Lung (tissue), 11 donors: ENCODE measurements at regions not wholly inside any gene's neighbourhood (a gene's known extent, or its start where the extent isn't known, plus 50 kb on each side); places are given as distances from the start of the nearest gene placed in this dataset.

Experiments
- ATAC-seq: fragments of 200-7000 bp; cut with Tn5 transposase; one replicate; pipeline ENCODE4 v1.9.1; 2020; ENCODE audit warnings: moderate number of reproducible peaks; ENCODE audit not compliant: insufficient read depth, low FRiP score
- DNase-seq, 3 donors: peaks; one replicate each; pipeline ENCODE4 v3.0.0-alpha.2; 2013 to 2017
- H3K27ac ChIP-seq, 2 donors: one replicate each; pipeline ENCODE4 v1.5.1; 2013; ENCODE audit warnings: mild to moderate bottlenecking in 2 of 2, moderate library complexity in 2 of 2, control low read depth in 1 of 2, inconsistent platforms in 1 of 2, low read depth in 1 of 2, low read length in 1 of 2
- H3K27me3 ChIP-seq, 3 donors: one replicate each; pipeline ENCODE4 v1.5.1; 2013; ENCODE audit warnings: low read length in 2 of 3; ENCODE audit not compliant: control insufficient read depth in 3 of 3, insufficient read depth in 3 of 3
- H3K36me3 ChIP-seq, 4 donors: one replicate each; pipeline ENCODE4 v1.5.1; 2013; ENCODE audit warnings: low read length in 4 of 4, mild to moderate bottlenecking in 1 of 4, moderate library complexity in 1 of 4; ENCODE audit not compliant: control insufficient read depth in 4 of 4, insufficient read depth in 4 of 4
- H3K4me1 ChIP-seq, 5 donors: one replicate each; pipeline ENCODE4 v1.5.1; 2013; ENCODE audit warnings: low read length in 5 of 5, mild to moderate bottlenecking in 2 of 5, moderate library complexity in 1 of 5; ENCODE audit not compliant: control insufficient read depth in 5 of 5, insufficient read depth in 5 of 5
- H3K4me3 ChIP-seq: one replicate; pipeline ENCODE4 v1.5.1; 2013; ENCODE audit warnings: mild to moderate bottlenecking, control low read depth, moderate library complexity
- H3K9ac ChIP-seq, 2 donors: one replicate each; pipeline ENCODE4 v1.5.1; 2013; ENCODE audit warnings: low read length in 2 of 2, control low read depth in 1 of 2; ENCODE audit not compliant: insufficient read depth in 1 of 2
- H3K9me3 ChIP-seq, 4 donors: one replicate each; pipeline ENCODE4 v1.5.1; 2013; ENCODE audit warnings: low read length in 3 of 4, mild to moderate bottlenecking in 1 of 4, moderate library complexity in 1 of 4; ENCODE audit not compliant: control insufficient read depth in 4 of 4, insufficient read depth in 3 of 4
- WGBS, 2 donors: extraction: QIAGEN DNeasy Blood & Tissue Kit; methylation state at CpG; one replicate each; pipeline ENCODE4 v1.1.7; 2013; 5-methylcytosine and 5-hydroxymethylcytosine counted together
- TF ChIP-seq, protein P1 (sequence below): IDR thresholded peaks from 2 replicates; pipeline ENCODE4 v1.5.1; 2012; ENCODE audit warnings: mild to moderate bottlenecking; ENCODE audit errors: control extremely low read depth, extremely low read depth
- donor health status: control.
- donor health status: control.
- donor health status: Bipolar disorder and iron deficiency.
- donor health status: healthy.
- donor health status: DM: yes; HTN: yes; CAD: no.

DNA sequence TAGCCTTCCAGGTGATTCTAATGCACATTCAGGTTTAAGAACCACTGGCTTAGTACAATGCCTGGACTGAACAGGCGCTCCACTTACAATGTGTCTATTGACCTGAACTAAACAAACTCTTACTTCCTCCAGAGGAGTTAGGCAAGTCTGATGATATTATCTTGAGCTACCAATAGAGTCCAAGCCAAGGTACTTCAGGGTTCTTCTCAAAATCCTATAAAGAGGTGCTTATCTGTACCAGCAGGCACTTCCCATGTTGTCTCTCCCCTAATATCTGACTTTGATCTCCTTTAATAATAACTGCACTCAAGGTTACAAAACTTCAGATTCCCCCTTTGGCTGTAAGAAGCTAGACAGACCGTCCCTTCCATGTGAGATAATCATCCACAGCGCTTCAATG is 157.0 kb upstream of the SVIL start:
- ATAC-seq (no peak), DNase-seq (no peak)
- peaks cover 0 to 16% (median 5%) of the 10 kb centered on the region in 5 donors for H3K4me1 ChIP-seq
- TF ChIP-seq, protein P1, sequence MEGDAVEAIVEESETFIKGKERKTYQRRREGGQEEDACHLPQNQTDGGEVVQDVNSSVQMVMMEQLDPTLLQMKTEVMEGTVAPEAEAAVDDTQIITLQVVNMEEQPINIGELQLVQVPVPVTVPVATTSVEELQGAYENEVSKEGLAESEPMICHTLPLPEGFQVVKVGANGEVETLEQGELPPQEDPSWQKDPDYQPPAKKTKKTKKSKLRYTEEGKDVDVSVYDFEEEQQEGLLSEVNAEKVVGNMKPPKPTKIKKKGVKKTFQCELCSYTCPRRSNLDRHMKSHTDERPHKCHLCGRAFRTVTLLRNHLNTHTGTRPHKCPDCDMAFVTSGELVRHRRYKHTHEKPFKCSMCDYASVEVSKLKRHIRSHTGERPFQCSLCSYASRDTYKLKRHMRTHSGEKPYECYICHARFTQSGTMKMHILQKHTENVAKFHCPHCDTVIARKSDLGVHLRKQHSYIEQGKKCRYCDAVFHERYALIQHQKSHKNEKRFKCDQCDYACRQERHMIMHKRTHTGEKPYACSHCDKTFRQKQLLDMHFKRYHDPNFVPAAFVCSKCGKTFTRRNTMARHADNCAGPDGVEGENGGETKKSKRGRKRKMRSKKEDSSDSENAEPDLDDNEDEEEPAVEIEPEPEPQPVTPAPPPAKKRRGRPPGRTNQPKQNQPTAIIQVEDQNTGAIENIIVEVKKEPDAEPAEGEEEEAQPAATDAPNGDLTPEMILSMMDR = no peak
- H3K9ac ChIP-seq = no peak overlapping the region
- 60 to 66% methylated on average over 3 of the region's 3 CpGs for WGBS, 2 donors
- no peaks in the 10 kb centered on the region for H3K36me3 ChIP-seq
- no peaks in the 10 kb centered on the region for H3K9me3 ChIP-seq
- no peaks in the 10 kb centered on the region for H3K27me3 ChIP-seq
- H3K27ac ChIP-seq = no peak overlapping the region
- no peak overlapping the region for H3K4me3 ChIP-seq

DNA sequence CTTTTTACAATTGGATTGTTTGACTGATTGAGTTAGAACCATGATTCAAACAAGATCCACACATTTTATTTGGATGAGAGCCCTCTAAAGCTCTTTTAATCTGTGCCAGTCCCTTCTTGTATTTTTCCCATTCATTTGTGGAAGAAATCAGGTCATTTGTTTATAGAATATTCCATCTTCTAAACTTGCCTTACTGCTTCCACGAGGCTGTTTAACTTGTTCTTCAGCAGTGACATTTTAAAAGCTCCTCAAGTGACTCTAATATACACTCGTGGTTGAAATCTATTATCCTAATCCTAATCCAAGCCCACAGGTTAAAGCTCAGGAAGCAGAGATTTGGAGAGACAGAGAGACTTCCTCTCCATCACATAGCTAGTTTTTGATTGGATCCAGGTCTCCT is 155.4 kb upstream of the SVIL start:
- Histone ChIP-seq H3K36me3 (no peaks in the 10 kb centered on the region), H3K9me3 (no peaks in the 10 kb centered on the region), H3K4me1 (peaks cover 0 to 6% (median 3%) of the 10 kb centered on the region in 5 donors), H3K4me3 (no peak overlapping the region), H3K27ac (no peak overlapping the region), H3K27me3 (no peaks in the 10 kb centered on the region), H3K9ac (no peak overlapping the region)
- DNase-seq = peak in 2 of 3 donors; percentile 12 to 39
- WGBS, 2 donors = 31 to 60% methylated on average over 2 of the region's 2 CpGs
- no peak for ATAC-seq
- TF ChIP-seq, protein P1 = no peak

DNA sequence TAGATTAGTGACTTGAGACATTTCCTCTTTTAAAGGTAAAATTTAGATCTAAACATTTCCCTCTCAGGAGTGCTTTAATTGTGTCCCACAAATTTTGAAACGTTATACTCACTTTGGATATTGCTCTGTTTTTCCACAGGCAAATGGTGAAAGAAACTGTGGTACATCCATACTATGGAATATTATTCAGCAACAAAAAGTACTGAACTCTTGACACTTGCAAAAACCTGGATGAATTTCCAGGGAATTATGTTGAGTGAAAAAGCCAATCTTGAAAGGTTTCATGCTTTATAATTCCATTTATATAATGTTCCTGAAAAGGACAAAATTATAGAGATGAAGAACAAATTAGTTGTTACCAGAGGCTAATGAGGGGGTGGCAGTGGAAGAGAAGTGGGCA is 153.3 kb upstream of the SVIL start:
- Histone ChIP-seq H3K9ac (no peak overlapping the region), H3K27ac (no peak overlapping the region), H3K27me3 (no peaks in the 10 kb centered on the region), H3K4me3 (no peak overlapping the region), H3K9me3 (no peaks in the 10 kb centered on the region), H3K36me3 (no peaks in the 10 kb centered on the region), H3K4me1 (peaks cover 0 to 5% (median 0%) of the 10 kb centered on the region in 5 donors)
- TF ChIP-seq, protein P1 = no peak
- WGBS, 2 donors = 76% methylated on average over 1 of the region's 1 CpG
- ATAC-seq (no peak), DNase-seq (no peak)

DNA sequence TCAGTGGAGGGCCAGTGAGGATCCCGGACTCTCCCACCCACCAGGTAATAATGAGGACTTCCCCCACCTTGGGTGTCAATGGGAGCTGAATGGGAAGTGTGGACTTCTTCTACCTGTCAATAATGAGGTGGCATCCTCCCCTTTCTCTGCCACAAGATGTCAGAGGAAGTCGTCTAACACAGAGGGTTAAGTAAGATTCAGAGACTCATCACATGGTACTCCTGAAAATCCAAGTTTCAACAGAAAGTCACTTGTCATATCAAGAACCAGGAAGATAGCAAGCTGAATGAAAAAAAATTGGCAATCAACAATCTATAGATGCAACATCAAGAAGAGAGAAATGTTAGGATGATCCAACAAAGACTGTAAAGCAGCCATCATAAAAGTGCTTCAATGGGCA is 150.9 kb upstream of the SVIL start:
- H3K4me3 ChIP-seq = no peak overlapping the region
- TF ChIP-seq, protein P1 = no peak
- peaks cover 0 to 7% (median 0%) of the 10 kb centered on the region in 5 donors for H3K4me1 ChIP-seq
- H3K9me3 ChIP-seq = no peaks in the 10 kb centered on the region
- WGBS, 2 donors = 85 to 87% methylated on average over 2 of the region's 2 CpGs
- no peaks in the 10 kb centered on the region for H3K27me3 ChIP-seq
- DNase-seq = no peak
- ATAC-seq = no peak
- no peak overlapping the region for H3K27ac ChIP-seq
- H3K9ac ChIP-seq = no peak overlapping the region
- H3K36me3 ChIP-seq = no peaks in the 10 kb centered on the region
